GM23248 (cell line): ENCODE measurements at regions not wholly inside any gene's neighbourhood (a gene's known extent, or its start where the extent isn't known, plus 50 kb on each side); places are given as distances from the start of the nearest gene placed in this dataset.

ENCODE experiments used
- DNase-seq: peaks from one replicate; pipeline ENCODE4 v3.0.0-alpha.2; 2015
- H2AFZ ChIP-seq: fragments of 200-600 bp; sonication (generic); 2 replicates; pipeline ENCODE4 v1.6.1; 2016; ENCODE audit warnings: antibody characterized with exemption
- H3F3A ChIP-seq: fragments of 200-600 bp; sonication (generic); 2 replicates; pipeline ENCODE4 v1.6.1; 2016; ENCODE audit warnings: mild to moderate bottlenecking, antibody characterized with exemption, mixed run types; ENCODE audit not compliant: insufficient read depth
- H3K27ac ChIP-seq: fragments of 200-600 bp; sonication (generic); 2 replicates; pipeline ENCODE4 v1.5.1; 2016; ENCODE audit warnings: mild to moderate bottlenecking
- H3K27me3 ChIP-seq: fragments of 200-600 bp; sonication (generic); replicated peaks from 2 replicates; pipeline ENCODE4 v1.6.1; 2016; ENCODE audit warnings: mild to moderate bottlenecking; ENCODE audit not compliant: insufficient read depth
- H3K36me3 ChIP-seq: fragments of 200-600 bp; sonication (generic); 2 replicates; pipeline ENCODE4 v1.6.1; 2016; ENCODE audit warnings: low read depth, mild to moderate bottlenecking
- H3K4me1 ChIP-seq: fragments of 200-600 bp; sonication (generic); 2 replicates; pipeline ENCODE4 v1.6.1; 2016; ENCODE audit warnings: mild to moderate bottlenecking; ENCODE audit not compliant: insufficient read depth
- H3K4me2 ChIP-seq: fragments of 200-600 bp; sonication (generic); one replicate; pipeline ENCODE4 v1.6.1; 2016; ENCODE audit warnings: mild to moderate bottlenecking; ENCODE audit not compliant: unreplicated experiment
- H3K4me3 ChIP-seq: fragments of 200-600 bp; sonication (generic); 2 replicates; pipeline ENCODE4 v1.5.1; 2016; ENCODE audit warnings: mild to moderate bottlenecking
- H3K79me2 ChIP-seq: fragments of 200-600 bp; sonication (generic); 2 replicates; pipeline ENCODE4 v1.6.1; 2016; ENCODE audit warnings: mild to moderate bottlenecking; ENCODE audit not compliant: insufficient read depth
- H3K9ac ChIP-seq: fragments of 200-600 bp; sonication (generic); 2 replicates; pipeline ENCODE4 v1.6.1; 2016; ENCODE audit warnings: mild to moderate bottlenecking
- H3K9me2 ChIP-seq: fragments of 200-600 bp; sonication (generic); 2 replicates; pipeline ENCODE4 v1.6.1; 2016; ENCODE audit warnings: mixed run types, mild to moderate bottlenecking, moderate library complexity; ENCODE audit not compliant: insufficient read depth
- H3K9me3 ChIP-seq: fragments of 200-600 bp; sonication (generic); one replicate; pipeline ENCODE4 v1.6.1; 2017; ENCODE audit warnings: low read depth
- H4K20me1 ChIP-seq: fragments of 200-600 bp; sonication (generic); 2 replicates; pipeline ENCODE4 v1.6.0; 2016; ENCODE audit not compliant: insufficient read depth
- EZH2 ChIP-seq: fragments of 200-600 bp; sonication (generic); IDR thresholded peaks from 2 replicates; pipeline ENCODE4 v1.6.1; 2018; ENCODE audit warnings: antibody characterized with exemption, mild to moderate bottlenecking; ENCODE audit not compliant: insufficient read depth, poor library complexity, severe bottlenecking
- EZH2phosphoT487 ChIP-seq: fragments of 200-600 bp; sonication (generic); IDR thresholded peaks from 2 replicates; pipeline ENCODE4 v1.6.1; 2018; ENCODE audit warnings: antibody characterized with exemption, moderate library complexity, mild to moderate bottlenecking, low read depth; ENCODE audit not compliant: insufficient read depth
- WGBS, 2 experiments: methylation state at CpG; one replicate each; pipeline ENCODE4 v1.1.6; 2015 to 2017; ENCODE audit warnings: low lambda C conversion rate in 2 of 2, low coverage in 1 of 2; ENCODE audit errors: missing lambda C conversion rate in 2 of 2; 5-methylcytosine and 5-hydroxymethylcytosine counted together
- in situ Hi-C: fragments of 300-500 bp; cut with MboI; formaldehyde crosslinking; loops from 2 replicates; pipeline ENCODE4 v1.15.0; 2020

- no peaks in the 10 kb centered on the region for H3K27me3 ChIP-seq
- TF ChIP-seq EZH2phosphoT487 (no peak), EZH2 (no peak)
- H3K9me3 ChIP-seq = no peaks in the 10 kb centered on the region
- H3K27ac ChIP-seq = no peak overlapping the region
- no peaks in the 10 kb centered on the region for H3K36me3 ChIP-seq
- no peak overlapping the region for H3K9ac ChIP-seq
- H3K4me1 ChIP-seq = no peaks in the 10 kb centered on the region
- no peak for DNase-seq
- WGBS, 2 experiments = 24 to 25% methylated on average over 5 of the region's 5 CpGs
- no peaks in the 10 kb centered on the region for H3K9me2 ChIP-seq
- H3K4me3 ChIP-seq = no peak overlapping the region
- H3K4me2 ChIP-seq = no peak overlapping the region
- H3F3A ChIP-seq = no peaks in the 10 kb centered on the region
- in situ Hi-C loops = no loop called here
- H3K79me2 ChIP-seq = no peaks in the 10 kb centered on the region
- H2AFZ ChIP-seq = no peak overlapping the region
- no peaks in the 10 kb centered on the region for H4K20me1 ChIP-seq
Observed at GRCh38 chr11:15738931-15739330, 617.4 kb downstream of the SOX6 start.

GRCh38 chr11:15742626-15743519 lies 613.5 kb downstream of the SOX6 start:
- Histone ChIP-seq H3K27ac (no peak overlapping the region), H3K9me2 (no peaks in the 10 kb centered on the region), H3K4me1 (no peaks in the 10 kb centered on the region), H3K4me2 (no peak overlapping the region), H3K9ac (no peak overlapping the region), H3K79me2 (no peaks in the 10 kb centered on the region), H3K27me3 (no peaks in the 10 kb centered on the region), H2AFZ (no peak overlapping the region), H3F3A (no peaks in the 10 kb centered on the region), H3K9me3 (no peaks in the 10 kb centered on the region), H3K4me3 (no peak overlapping the region), H3K36me3 (no peaks in the 10 kb centered on the region), H4K20me1 (no peaks in the 10 kb centered on the region)
- DNase-seq = no peak
- TF ChIP-seq EZH2 (no peak), EZH2phosphoT487 (no peak)
- 49 to 61% methylated on average over 7 of the region's 7 CpGs for WGBS, 2 experiments
- in situ Hi-C loops = no loop called here

- H3K4me2 ChIP-seq = no peak overlapping the region
- H3K27me3 ChIP-seq = no peaks in the 10 kb centered on the region
- no peaks in the 10 kb centered on the region for H3F3A ChIP-seq
- TF ChIP-seq EZH2 (no peak), EZH2phosphoT487 (no peak)
- H3K4me1 ChIP-seq = no peaks in the 10 kb centered on the region
- H4K20me1 ChIP-seq = no peaks in the 10 kb centered on the region
- H3K9ac ChIP-seq = no peak overlapping the region
- H3K9me2 ChIP-seq = no peaks in the 10 kb centered on the region
- in situ Hi-C loops = no loop called here
- H3K9me3 ChIP-seq = no peaks in the 10 kb centered on the region
- no peak overlapping the region for H2AFZ ChIP-seq
- H3K79me2 ChIP-seq = no peaks in the 10 kb centered on the region
- 19 to 23% methylated on average over 3 of the region's 3 CpGs for WGBS, 2 experiments
- no peak for DNase-seq
- H3K27ac ChIP-seq = no peak overlapping the region
- H3K36me3 ChIP-seq = no peaks in the 10 kb centered on the region
- H3K4me3 ChIP-seq = no peak overlapping the region
Observed at GRCh38 chr11:15744693-15745092, 611.7 kb downstream of the SOX6 start.

DNA sequence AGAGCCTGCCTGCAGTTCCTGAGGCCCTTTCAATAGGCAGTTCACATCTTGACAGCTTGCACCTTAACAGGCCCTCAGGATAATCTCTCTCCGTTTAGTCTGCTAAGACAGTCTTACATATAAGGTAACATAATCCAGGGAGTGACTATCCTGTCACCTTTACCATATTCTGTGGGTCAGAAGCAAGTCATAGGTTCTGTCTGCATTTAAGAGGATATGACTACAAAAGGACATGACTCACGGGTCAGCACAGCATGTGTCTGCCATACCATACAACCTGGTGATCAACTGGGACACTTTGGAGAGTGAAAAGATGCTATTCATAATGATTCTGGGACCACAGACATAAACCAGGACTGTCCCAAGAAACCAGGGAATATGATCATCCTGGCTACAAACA lies 611.1 kb downstream of the SOX6 start:
- Histone ChIP-seq H3K36me3 (no peaks in the 10 kb centered on the region), H3K9me2 (no peaks in the 10 kb centered on the region), H3K9me3 (no peaks in the 10 kb centered on the region), H3K27me3 (no peaks in the 10 kb centered on the region), H3F3A (no peaks in the 10 kb centered on the region), H3K4me1 (no peaks in the 10 kb centered on the region), H3K4me2 (no peak overlapping the region), H3K9ac (no peak overlapping the region), H3K27ac (no peak overlapping the region), H3K4me3 (no peak overlapping the region), H4K20me1 (no peaks in the 10 kb centered on the region), H3K79me2 (no peaks in the 10 kb centered on the region), H2AFZ (no peak overlapping the region)
- in situ Hi-C loops = no loop called here
- 9 to 13% methylated on average over 2 of the region's 2 CpGs for WGBS, 2 experiments
- no peak for DNase-seq
- TF ChIP-seq EZH2 = no peak
